ENCODE measurements at regions not wholly inside any gene's neighbourhood (a gene's known extent, or its start where the extent isn't known, plus 50 kb on each side); places are given as distances from the start of the nearest gene placed in this dataset.

DNA sequence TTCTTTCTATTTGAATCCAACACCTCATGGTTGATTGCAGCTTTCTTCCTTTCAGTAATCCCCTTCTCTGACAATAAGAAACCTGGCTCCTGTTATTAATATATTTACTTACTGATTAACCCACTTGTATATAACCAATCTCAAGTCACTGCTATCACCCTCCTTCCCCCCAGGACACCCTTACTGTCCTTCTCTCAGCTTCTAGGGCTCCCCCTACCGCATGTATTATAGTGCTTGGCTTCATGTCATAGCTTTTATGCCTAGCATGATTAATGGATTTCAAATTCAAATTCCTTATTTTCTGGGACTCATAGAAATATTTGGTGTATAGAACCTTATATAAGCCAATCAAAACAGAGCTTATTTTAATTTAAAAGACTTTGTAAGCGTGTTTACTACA is 75.7 kb upstream of the BNIP2 start:
- TF ChIP-seq, protein P1, sequence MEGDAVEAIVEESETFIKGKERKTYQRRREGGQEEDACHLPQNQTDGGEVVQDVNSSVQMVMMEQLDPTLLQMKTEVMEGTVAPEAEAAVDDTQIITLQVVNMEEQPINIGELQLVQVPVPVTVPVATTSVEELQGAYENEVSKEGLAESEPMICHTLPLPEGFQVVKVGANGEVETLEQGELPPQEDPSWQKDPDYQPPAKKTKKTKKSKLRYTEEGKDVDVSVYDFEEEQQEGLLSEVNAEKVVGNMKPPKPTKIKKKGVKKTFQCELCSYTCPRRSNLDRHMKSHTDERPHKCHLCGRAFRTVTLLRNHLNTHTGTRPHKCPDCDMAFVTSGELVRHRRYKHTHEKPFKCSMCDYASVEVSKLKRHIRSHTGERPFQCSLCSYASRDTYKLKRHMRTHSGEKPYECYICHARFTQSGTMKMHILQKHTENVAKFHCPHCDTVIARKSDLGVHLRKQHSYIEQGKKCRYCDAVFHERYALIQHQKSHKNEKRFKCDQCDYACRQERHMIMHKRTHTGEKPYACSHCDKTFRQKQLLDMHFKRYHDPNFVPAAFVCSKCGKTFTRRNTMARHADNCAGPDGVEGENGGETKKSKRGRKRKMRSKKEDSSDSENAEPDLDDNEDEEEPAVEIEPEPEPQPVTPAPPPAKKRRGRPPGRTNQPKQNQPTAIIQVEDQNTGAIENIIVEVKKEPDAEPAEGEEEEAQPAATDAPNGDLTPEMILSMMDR (IDR thresholded peaks at IDR 0.05): no peak
- TF ChIP-seq POLR2AphosphoS5 (IDR thresholded peaks at IDR 0.05) (no peak), POLR2A (IDR thresholded peaks at IDR 0.05) (no peak)
